ENCODE measurements at regions not wholly inside any gene's neighbourhood (a gene's known extent, or its start where the extent isn't known, plus 50 kb on each side); places are given as distances from the start of the nearest gene placed in this dataset.

DNA sequence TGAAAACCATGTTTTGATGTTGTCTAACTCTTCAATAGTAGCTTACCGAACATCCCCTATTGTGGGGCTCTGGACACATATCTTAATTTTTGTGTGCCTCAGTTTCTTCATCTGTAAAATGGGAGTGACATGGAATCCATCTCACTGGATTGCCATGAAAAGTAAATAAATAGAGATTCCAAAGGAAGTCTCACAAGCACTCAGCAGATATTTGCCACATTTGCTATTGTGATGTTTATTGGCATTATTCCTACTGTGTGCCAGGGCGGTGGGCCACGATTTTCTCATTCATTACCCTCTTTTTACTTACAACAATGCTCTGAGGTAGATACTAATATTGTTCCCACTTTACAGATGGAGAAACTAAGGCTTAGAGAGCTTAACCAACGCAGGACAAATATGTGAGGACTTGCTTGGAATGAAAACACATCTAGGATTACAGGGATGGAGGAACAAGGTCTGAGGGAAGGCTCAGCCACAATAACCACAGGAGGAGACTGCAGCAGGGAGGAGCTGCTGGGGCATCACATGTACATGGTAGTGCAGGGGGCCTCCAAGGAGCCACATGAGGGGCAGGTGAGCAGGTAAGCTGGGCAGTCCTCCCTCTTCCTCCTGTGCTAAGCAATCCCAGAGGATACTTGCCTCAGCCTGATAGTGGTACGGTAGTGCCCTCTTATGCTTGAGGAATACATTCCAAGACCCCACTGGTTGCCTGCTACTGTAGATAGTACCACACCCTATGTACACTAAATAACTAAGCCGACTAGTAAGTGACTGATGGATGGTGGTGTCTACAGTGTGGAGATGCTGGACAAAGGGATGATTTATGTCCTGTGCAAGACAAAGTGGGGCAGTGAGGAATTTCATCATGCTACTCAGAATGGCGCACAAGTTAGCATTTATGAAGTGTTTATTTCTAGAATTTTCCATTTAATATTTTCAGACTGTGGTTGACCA is 176.9 kb downstream of the FOXA2 start:
- TF ChIP-seq POLR2A (IDR thresholded peaks at IDR 0.05), result no peak
- TF ChIP-seq, protein P1, sequence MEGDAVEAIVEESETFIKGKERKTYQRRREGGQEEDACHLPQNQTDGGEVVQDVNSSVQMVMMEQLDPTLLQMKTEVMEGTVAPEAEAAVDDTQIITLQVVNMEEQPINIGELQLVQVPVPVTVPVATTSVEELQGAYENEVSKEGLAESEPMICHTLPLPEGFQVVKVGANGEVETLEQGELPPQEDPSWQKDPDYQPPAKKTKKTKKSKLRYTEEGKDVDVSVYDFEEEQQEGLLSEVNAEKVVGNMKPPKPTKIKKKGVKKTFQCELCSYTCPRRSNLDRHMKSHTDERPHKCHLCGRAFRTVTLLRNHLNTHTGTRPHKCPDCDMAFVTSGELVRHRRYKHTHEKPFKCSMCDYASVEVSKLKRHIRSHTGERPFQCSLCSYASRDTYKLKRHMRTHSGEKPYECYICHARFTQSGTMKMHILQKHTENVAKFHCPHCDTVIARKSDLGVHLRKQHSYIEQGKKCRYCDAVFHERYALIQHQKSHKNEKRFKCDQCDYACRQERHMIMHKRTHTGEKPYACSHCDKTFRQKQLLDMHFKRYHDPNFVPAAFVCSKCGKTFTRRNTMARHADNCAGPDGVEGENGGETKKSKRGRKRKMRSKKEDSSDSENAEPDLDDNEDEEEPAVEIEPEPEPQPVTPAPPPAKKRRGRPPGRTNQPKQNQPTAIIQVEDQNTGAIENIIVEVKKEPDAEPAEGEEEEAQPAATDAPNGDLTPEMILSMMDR (IDR thresholded peaks at IDR 0.05), result no peak

Measured in thyroid gland (tissue), 4 donors.